NCI-H2107 treated with DMSO at 0.1 percent for 48 hours (cell line): ENCODE measurements at regions not wholly inside any gene's neighbourhood (a gene's known extent, or its start where the extent isn't known, plus 50 kb on each side); places are given as distances from the start of the nearest gene placed in this dataset.
A peak's percentile ranks its signal among the peaks of the same experiment; 100 is the strongest.

Experiments
- DNase-seq: peaks from one replicate; lab custom pipeline; 2025; ENCODE audit not compliant: unreplicated experiment; lab: John Stamatoyannopoulos, UW

GRCh38 chr5:51902512-51902911, 519.3 kb downstream of the ISL1 start:
- DNase-seq, result no peak

GRCh38 chr5:51908215-51908614, 525.0 kb downstream of the ISL1 start:
- no peak for DNase-seq

GRCh38 chr5:51944500-51945125, 561.4 kb downstream of the ISL1 start:
- no peak for DNase-seq

DNA sequence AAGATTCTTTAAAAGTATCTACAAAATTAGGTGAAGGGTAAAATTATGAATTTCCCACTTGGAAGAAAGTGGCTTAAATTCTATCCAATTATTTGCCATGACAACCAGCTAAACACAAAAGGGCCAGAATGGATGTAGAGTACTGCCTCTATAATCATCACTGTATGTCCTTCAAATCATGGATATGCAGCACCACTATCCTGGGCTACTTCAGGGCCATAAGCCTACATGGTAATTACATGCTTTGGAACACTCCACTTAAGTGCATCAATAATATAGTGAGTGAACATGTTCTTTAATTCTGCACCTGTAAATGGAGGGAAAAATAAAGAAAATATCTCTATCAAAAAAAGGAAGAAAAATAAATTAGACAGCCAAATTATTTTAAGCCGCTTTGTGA, 575.2 kb downstream of the ISL1 start:
- DNase-seq, result no peak

DNA sequence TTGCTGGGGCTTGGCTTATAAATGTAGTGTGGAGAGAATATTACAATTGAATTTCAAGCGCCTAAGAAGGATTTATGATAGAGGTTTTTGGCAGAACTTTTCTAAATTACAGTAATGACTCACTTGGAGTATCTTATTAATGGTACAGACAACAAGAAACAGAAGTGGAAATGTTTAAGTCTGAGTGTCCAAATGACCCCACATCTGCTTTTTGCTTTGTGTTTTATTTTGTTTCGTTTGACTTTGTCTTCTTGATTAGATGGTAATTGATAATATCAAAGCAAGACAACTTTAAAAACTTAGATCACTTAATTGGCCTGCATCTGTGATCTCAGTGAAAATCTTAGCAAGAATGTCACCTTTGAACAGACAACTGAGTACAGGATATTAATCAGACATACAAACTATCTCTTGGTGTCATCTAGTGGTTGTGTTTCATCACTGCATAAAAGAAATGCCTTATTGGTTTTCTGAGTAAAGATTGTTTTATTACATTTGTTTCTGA, 577.4 kb downstream of the ISL1 start:
- DNase-seq, result peak; percentile 76

DNA sequence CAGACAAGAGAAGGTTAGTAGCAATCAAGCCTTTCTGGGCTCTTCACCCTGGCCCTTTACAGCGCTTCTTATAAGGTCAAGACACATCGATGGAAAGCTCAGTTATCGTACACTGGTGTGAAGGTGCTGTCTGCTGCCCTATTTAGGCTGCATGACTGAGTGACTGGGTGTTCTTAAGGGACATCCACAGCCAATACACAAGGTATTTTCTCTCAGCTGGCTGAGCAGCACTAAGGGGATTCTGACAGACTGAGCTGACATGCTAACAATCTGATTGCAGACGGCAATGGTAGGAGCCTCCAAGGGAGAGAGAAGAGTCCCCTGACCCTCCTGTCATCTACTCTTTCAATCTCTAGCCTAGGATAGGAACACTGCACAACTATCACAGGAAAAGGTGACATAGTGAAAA, 577.9 kb downstream of the ISL1 start:
- DNase-seq, result peak; percentile 76

DNA sequence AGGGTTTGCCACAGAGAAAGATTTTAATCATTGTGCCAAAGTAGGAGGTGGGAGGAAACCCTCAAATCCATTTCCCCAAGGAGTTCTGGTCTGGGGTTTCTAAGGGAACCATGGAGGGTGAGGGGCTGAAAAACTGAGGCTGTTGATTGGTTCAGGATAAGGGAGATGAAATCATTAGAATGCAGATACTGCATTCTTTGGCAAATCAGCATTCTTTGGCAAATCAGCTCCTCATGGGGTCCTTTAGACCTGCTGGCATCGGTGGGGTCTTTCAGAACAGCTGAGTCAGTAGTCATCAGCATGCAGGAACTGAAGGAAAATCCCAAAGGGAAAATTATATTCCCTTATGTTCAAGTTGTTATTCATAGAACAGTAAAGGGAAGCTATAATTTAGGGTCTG, 585.5 kb downstream of the ISL1 start:
- DNase-seq, result no peak

DNA sequence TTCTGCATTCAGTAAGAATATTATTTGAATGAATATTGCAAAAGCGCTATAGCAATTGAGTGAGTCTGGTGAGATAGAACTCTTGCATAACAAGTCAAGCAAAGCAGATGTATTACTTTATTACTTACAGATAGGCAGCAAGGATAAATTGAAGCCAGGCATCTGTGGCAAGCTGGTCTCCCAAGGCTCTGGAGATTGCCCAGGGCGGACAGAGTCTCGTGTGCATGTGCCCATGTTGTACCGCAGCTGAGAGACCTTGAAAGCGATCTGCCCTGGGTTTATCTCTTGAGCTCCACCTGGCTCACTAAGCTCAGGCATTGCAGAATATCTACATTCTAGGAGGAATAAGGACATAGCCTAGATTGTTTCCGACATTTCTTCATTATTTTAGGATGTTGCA, 591.6 kb downstream of the ISL1 start:
- DNase-seq, result no peak

- no peak for DNase-seq
Observed at GRCh38 chr5:51977014-51977413, 593.8 kb downstream of the ISL1 start.

DNA sequence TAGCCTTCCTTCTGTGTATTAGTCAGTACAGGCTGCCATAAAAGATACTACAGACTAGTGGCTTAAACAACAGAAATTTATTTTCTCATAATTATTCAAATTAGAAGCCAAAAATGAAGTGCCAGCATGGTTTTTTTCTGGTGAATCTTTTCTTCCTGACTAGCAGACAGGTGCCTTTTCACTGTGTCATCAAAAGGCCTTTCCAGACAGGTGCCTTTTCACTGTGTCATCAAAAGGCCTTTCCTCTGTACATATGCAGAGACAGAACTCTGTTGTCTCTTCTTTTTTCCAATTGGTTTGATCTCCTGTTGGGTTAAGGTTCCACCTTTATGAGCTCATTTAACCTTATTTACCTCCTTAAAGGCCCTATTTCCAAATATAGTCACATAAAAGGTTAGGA, 599.9 kb downstream of the ISL1 start:
- no peak for DNase-seq

DNA sequence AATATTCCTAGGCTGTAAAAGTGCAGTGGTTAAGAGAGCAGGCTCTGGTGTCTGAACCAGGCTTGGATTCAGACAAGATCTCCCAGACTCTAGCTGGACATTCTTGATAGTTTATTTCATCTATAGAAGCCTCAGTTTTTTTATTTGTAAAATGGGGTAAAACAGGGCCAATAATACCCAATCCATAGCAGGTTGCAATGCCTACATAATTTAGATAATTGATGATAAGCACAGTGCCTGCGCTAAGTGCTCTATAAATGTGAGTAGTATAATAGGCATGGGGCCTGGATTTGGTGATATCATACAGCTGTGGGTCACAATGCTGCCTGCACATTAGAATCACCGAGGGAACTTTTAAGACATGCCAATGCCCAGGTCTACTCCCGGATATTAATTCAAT, 603.5 kb downstream of the ISL1 start:
- no peak for DNase-seq

DNA sequence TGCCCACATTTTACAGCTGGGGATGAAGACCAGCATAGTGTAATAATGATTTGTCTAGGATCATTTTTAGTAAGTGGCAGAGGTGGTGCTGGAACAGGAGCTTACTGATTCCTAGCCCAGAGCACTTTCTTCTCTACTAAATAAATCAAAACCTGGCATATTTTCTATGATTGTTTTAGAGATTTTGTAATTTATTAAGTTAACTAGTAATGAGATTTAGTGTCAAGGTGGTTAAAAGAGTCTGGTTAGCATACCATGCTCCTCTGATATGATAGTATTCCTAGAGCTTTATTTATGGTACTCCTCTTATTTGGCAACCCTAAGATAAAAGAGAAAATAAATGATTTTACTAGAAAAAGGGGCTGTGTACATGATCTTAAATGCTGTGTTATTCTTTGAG, 604.0 kb downstream of the ISL1 start:
- DNase-seq, result no peak

- no peak for DNase-seq
Observed at GRCh38 chr5:51987669-51988209, 604.5 kb downstream of the ISL1 start.

DNA sequence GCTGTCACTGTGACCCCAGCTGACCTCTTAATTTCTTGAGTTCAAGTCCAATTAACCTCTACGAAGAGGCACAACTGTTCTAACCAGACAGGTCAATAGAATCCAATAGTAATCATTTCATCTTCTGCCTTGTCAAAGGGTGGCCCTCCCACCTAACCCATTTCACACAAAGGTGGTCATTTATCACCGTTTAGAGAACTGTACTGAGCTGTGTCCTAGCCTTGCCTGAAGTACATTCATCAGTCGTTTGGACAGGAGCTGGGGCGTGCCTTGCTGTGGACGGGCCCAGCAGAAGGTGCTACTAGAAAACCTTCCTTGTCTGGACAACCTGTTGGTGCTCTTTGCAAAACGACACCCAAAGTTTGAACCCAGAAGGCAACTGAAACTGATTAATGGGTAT, 605.4 kb downstream of the ISL1 start:
- no peak for DNase-seq

- DNase-seq, result no peak
Observed at GRCh38 chr5:51990241-51990640, 607.0 kb downstream of the ISL1 start.

DNA sequence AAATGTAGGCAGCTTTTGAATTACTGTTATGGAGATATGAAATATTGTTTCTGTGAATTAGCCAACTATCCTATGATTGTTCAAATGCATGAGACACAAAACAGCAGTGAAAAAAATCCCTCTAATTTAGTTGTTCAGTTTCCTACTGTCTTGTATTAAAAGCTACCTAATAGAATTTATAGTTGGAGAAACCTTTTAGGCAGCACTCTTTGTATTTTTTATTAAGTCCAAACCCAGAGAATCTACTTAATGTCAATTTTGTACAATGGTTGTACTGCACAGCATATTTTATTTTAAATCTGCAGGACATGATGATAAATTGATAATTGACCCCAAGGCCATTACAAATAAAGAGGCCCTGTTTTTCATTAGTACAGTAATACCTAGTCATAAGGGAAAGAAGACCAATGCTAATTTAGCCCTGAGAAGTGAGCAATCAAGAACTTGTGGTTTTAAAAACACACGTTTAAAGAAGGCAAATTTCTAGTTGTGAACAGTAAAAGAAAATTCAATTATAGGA, 607.5 kb downstream of the ISL1 start:
- DNase-seq, result no peak

GRCh38 chr5:51991940-51992339, 608.7 kb downstream of the ISL1 start:
- no peak for DNase-seq

- DNase-seq, result no peak
Observed at GRCh38 chr5:51995773-51996306, 612.6 kb downstream of the ISL1 start.

GRCh38 chr5:51996356-51996861, 613.2 kb downstream of the ISL1 start:
- no peak for DNase-seq

- DNase-seq, result no peak
Observed at GRCh38 chr5:51997500-51997899, 614.3 kb downstream of the ISL1 start.

DNA sequence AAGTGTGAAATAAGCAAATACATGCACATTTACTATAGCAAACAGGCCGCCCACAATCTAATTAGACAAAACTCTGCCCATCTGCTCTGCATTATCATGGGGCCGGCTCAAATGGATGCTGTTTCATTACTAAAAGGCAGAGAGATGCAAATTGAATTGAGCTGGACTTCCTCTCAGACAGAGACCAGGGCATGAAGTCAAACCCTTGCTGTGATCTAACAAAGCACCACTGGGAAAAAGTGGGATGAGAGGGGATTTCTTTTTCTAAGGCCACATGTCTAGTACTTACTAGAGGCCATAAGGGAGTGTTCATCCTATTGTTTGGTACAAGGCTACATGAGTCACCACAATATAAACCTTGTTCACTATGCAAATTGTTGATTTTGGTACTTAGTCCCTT, 614.7 kb downstream of the ISL1 start:
- DNase-seq, result no peak

- DNase-seq, result peak; percentile 81
Observed at GRCh38 chr5:52007230-52007858, 624.1 kb downstream of the ISL1 start.
